HG02973 (cell line): ENCODE measurements at regions not wholly inside any gene's neighbourhood (a gene's known extent, or its start where the extent isn't known, plus 50 kb on each side); places are given as distances from the start of the nearest gene placed in this dataset.
"Not testable (repeated sequence)": the region's sequence is repeated elsewhere in the genome, so short reads cannot be mapped to it uniquely, and the experiment has no call there.

Experiments
- ATAC-seq: cut with Tn5 transposase; IDR thresholded peaks from one replicate; pipeline ENCODE4 v1.9.1; 2021; ENCODE audit warnings: moderate library complexity; ENCODE audit not compliant: unreplicated experiment

DNA sequence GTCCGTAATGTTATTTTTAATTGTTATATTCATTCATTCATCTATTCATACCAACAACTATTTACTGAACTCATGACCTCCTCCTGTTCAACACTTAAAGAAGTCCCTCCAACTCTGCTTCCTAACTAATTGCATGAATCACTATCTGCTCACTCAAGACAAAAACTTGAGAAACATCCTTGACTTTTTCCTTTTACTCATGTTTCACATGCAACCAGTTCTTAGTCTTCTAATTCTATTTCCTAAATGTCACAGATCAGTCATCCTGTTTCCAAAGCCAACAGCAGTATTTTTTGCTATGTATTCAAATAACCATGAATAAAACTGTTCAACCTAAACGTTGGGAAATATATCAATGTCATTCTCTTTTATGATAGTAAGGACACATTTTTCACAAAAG is 124.6 kb upstream of the GBE1 start:
- no peak for ATAC-seq

DNA sequence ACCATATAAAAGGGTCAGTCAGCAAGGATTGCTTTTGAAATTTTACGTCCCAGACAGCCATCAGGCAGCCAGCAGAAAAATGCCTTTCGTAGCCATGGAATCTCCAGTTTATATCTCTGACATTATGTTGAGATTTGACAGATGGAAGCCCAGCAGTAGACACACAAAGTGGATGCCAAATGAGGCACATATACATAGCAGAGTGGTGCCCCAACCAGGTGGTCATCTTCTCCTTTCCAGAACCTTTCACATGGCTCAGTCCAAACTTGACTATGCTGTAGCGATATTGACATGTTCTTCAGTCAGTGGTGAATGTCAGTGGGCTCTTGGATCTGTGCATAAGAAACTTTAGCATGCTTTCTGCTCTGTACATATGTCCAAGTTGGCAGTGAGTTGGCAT is 123.3 kb upstream of the GBE1 start:
- no peak for ATAC-seq

DNA sequence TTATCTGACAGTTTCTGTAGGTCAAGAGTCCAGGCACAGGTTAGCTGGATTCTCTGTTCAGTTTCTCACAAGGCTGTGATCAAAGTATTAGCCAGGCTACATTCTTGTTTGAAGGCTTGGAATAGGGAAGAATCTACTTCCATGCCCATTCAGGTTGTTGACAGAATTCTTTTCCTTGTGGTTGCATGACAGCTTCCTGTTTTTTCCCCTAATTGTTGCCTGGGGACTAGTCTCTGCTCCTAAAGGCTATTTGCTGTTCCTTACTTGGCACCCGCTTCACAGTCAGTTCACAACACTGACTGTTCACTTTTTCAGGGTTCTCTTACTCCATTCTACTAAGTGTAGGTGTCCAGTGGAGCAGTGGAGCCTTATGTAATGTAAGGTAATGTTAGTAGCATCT is 115.4 kb upstream of the GBE1 start:
- no peak for ATAC-seq

DNA sequence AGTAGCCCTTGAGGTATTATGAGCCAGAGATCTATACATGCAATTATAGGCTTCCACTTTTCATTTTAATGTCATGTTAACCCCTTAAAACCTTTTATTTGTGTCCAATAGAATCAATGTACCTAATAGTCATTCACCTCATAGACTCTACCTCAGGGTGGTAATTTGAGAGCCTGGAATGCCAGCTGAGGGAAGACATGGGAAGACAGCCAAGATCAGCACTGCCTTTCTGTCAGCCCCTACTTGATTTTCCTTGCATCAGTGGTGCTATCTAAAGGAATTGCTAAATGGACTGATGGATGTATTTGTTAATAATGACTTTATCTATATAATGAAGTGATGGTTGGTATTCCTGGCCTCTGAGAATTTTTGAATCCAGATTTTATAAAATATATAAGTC is 113.3 kb upstream of the GBE1 start:
- no peak for ATAC-seq

DNA sequence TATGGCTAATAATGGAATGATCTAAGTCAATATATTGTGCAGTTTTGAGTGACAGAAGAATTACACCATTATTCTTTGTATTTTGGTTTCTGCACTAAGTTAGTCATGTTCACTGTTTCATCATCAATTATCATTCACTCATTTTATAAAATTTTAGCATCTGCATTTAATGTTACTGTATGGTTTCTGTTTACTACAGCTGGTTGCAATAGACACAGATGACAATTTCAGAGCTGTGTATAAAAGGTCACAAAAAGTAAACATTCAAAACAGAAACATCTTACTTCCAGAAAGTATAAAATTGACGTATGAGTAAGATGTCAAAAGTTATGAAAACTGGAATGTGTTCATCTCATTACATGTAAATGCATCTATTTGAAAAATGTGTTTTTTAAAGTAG is 111.1 kb upstream of the GBE1 start:
- no peak for ATAC-seq

DNA sequence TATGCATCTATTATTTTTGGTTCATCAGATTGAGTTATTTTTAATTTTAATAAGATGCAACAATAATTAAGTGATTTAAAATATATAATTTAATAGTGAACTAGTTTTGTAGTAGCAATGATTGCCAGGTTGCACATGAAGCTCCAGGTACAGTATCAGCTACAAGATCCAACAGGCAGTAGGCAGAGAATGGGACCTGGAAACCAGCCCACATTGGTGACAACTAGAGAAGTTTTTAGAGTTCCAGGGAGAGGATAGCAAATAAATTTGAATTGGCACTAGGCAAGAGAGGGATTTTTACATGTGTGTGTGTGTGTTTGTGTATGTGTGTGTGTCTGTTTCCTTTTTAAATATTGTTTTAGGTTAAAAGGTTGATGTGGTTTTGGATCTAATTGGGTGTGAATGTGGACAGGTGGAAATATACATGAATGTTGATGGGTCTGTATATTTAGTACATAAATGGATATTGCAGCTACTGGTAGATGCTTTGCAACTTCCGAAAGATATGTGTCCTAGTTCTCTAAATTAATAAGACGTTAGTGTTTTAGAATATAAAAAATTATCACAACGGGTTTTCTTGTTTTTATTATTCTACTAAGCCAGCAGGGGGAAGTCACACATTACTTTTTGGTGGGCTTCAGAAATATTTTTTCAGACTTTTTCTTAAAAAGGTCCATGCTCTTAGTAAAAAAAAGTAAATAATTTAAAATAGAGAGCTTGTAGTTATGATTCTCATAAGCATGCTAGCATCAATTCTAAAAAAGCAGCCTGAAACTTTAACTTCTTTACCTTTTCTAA is 110.1 kb upstream of the GBE1 start:
- ATAC-seq, result no peak

DNA sequence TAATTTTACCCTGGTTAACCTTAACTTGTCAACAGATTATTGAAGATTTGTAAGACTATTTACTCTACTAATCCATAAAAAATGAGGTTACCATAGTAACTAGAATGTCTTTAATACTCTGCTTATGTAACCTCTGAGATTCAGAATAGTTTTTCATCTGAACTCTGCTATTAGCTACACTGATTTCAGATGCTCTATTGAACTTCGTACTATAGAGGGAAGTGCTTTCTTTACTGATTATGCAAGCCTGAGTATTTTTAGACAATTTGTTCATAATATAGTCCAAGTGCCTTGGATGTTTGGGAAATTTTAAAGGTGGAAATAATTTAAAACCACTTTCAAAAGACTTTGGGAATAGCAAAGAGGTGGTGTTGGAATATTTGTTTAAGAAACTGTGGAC is 107.9 kb upstream of the GBE1 start:
- ATAC-seq, result no peak

DNA sequence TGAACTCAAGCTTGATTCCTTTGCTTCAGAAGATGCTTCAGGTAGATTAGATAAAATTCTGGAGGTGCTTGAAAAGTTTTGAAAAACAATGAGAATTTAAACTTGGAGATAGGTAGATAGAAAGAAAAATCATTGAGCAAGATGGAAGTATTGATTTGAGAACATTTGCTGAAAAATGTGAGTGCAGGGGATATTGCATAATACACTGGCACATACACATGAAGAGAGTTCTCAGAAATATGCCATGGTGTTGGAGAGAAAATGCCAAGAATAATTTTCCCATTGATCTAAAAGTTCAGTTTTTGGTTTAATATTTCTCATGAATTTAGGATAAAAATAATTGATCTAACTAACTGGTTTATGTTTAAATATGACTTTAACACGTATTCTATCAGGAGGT is 107.2 kb upstream of the GBE1 start:
- ATAC-seq, result no peak

DNA sequence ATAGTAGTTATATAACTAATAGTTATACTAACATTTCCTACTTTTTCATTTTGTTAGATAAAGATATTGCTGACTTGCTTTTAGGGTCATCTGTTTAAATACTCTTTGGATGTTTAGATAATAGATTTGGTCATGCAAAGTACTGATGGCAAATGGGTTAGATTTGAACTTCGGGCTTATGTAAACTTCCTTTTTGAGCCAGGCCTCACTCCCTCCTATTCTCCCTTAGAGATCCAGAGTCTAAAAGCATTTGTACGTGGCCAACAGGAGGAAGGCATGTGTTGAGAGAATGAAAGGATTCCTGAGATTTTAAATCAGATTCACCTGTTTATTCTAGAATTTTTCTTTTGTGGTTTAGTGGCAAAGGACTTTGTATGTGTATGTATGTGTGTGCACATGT is 106.4 kb upstream of the GBE1 start:
- ATAC-seq, result no peak

DNA sequence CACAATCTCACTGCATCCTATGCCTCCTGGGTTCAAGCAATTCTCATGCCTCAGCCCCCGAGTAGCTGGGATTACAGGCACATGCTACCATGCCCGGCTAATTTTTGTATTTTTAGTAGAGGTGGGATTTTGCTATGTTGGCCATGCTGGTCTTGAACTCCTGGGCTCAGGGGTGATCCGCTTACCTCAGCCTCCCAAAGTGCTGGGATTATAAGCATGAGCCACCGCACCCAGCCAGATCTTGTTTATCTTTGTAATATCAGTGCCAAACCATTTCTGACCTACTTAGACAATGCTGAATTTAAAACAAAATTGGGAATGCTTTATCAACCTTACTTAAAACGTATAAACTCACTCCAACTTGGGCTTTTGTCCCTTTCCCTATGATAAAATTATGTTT is 103.7 kb upstream of the GBE1 start:
- not testable (repeated sequence) for ATAC-seq

DNA sequence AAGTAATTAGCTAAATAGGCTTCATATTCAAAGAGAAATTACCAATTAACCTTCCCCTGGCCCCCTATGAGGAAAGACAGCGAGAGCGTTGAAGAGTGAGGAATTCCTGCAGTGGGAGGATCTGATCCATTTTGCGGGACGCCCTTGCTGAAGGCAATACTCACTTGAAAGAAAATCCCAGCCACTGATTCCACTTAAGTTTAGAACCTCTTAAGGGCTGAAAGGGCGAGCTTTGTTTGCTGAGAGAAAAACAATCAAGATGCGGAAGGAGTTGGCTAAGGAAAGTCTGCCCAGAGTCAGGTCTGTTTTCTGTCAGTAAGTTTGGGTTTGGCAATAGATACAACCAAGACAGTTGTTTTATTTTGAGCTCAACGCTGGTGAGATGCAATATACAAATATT is 102.8 kb upstream of the GBE1 start:
- ATAC-seq, result no peak

DNA sequence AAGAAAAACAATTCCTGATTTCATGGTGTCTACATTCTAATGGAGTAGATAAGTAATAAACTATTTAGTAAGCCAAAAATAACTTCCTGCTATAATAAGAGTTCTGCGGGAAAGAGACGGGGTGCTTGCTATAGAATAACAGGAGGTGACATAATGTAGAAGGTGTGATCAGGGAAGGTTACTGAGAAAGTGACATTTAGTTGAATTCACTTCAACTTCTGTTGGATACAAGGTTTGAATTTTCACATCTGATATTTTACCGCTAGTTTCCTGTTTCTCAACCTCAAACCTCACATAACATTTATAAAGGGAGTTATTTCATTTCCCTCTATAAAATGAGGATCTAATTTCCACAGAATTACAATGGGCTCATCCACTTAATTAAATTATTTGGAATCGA is 102.3 kb upstream of the GBE1 start:
- ATAC-seq, result no peak

DNA sequence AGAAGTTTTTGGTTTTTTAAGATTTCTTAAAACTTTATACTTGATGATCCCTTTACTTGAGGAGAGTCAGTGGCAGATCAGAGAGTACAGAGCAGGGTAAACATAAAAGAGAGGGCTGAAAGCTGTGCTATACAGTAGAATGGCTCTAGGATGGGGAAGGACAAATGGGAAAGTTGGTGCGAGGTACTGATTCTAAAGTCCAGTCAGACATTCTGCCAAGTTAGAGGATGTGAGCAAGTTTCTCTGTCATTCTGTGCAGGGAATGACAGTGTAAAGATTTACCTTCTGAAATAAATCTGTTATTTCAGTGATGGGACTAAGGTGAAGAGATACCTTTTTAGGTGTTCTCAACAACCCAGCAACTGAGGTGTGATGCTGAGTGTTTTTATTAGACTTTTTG is 100.1 kb upstream of the GBE1 start:
- no peak for ATAC-seq

DNA sequence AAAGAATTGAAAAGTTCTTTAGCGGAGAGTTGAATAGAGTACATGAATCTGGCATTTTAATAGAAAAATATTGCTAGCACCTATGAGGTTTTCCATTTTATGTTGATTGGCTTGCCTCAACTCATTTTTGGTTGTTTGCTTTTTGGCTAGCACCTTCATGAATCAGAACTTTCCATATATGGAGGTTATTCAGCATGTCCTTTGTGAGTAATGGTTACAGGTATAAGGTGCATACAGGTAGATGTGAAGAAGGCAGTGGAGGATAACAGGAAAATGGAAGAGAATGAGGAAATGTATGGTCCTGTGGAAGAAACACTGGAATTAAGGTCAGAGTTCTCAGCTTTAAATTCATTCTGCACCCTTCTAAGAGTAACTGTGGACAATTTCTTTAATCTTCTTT is 98.1 kb upstream of the GBE1 start:
- no peak for ATAC-seq

DNA sequence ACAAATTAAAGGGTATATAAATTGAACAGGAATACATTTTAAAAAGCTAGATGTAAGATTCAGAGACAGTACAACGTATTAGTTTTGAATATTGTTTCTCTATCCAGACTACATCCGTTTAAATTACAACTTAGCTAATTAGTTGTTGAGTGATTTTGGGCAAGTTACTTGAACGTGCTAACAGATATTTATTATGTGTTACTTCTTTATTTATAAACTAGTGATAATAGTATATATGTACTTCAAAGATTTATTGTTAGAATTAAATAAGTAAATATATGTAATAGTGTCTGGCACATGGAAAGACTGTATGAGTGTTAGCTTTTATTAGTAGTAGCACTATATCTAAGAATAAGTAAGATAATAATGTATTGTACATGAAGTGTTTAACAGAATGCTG is 92.0 kb upstream of the GBE1 start:
- ATAC-seq, result no peak

DNA sequence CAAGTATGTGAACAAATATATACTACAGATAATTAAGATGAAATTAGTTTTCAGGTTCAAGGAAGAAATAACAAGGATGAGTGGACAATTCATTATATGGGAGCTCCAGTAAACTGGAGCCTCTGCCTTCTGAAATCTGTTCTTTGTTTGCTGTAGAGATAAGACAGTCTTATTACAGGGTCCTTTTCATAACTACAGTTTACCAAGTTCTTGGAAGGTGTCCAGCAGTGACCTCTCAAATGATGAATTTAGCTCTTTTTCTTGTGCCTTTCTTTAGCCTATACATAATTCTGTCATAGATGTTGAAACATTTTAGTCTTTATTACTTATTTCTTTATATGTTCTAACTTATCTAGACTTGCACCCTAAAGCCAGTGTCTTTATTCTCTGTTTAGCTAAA is 89.7 kb upstream of the GBE1 start:
- ATAC-seq, result no peak

DNA sequence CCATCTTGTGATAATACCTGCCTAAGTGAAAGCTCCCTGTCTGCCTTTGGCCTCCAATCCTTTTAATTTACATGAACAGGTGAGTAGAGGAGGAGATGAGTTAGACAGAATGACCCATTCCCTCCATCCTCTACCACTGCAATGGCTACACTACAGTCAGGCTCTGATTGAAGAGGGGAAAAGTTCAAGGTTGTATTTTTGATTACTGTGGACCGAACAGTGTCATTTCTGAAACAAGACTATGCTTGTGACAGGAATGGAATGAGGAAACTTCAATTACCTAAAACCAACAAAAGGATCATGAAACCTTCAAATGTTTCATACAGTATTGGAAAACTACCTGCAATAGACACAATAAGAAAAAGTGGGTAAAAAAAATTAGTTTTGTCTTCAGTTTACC is 85.5 kb upstream of the GBE1 start:
- ATAC-seq, result no peak

DNA sequence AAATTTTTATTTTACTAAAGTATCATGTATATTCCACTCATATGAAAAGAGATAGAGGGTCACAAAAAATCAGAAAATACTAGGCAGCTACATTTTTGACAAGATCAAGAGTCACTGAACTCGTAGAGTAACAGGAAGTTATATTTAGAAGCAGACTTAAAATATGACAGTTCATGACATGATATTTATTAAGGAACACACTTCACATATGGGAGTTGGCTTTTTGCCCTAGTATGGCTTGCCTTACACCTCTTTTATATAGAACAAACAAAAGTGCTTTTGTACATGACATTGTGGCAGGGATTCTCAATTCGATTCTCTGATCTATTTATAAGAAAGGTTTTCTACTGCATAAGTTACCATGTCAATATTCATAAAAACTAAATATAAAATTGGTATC is 80.1 kb upstream of the GBE1 start:
- no peak for ATAC-seq

DNA sequence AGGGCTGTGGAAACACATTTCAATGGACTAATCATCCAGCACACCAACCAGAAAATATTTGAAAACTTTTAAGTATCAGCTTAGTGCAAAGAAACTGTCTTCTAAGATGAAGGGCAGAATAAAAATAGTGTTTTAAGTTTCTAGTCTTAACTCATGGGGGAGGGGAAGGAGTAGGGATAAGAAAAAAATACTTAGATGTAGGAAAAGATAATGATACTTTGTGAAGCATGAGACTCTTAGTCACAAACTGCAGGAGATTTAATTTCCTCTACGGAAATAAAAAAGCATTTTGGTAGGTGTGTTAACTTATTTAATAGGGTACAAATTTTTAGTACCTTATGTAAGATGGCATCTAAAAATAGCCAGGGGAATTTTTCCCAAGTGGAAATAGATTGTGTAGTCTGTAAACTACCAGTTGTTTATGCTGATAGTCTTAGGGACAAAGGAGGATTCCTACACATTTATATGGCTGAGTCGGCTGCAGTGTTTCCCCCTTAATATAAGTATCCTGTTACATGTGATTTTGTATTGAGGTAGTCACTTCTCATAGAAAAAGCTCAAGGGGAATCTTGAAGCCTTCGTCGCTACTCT is 78.2 kb upstream of the GBE1 start:
- no peak for ATAC-seq

DNA sequence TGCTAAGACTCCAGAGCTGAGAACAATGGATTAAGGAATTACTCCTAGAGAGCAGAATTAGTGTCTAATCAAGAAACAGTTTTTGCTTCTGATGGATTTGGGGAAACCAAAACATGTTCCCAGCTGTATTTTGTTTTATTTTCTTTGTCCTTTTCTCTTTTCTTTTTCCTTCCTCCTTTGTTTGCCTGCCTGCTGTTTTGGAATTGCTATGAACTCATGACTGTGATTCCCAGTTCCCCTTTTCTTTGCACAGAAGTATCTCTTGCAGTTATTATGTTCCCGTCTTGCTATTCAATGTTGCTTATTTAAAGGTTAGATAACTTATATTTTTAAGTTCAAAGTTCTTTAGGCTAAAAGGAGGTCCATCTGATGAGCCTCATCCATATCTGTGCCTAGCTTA is 77.0 kb upstream of the GBE1 start:
- no peak for ATAC-seq

DNA sequence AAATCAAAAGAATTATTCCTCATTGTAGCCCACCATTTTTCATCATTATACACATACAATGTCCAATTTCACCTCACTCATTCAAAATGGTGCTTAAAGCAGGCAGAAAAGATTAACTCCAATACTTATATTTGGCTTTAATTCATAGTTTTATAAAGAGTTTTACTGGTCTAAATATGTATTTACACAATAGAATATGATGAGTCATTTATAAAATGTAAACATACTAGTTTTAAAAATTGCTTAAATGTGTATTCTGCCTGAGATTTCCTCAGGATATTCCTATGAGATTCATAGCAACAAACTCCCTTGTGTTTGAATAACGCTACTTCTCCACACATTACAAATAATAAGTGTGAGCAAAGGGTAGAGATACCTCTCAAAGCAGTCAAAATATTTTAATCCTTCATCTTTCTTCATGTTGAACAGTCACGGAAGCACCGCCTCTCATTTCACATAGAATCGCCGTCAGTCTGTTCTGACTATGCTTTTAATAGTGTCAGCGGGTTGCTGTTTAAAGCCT is 75.7 kb upstream of the GBE1 start:
- ATAC-seq, result no peak

DNA sequence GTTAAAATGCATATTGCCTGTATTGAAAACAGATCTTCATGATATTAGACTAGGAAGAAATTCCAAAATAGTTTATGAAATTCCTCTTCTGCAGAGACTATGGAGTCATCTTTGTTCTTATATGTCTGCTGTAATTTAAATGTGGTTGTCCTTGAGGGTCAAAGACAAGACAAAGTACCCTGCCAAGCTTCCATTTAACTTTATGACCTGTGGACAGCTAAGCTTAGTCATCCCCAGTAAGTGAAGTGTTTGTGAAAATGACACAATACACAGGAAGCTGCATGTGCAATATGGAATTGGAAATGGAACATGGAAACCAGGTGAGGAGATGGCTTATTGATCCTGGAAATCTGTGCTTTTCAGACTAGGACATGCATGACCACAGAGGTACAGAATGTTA is 68.5 kb upstream of the GBE1 start:
- ATAC-seq, result no peak

DNA sequence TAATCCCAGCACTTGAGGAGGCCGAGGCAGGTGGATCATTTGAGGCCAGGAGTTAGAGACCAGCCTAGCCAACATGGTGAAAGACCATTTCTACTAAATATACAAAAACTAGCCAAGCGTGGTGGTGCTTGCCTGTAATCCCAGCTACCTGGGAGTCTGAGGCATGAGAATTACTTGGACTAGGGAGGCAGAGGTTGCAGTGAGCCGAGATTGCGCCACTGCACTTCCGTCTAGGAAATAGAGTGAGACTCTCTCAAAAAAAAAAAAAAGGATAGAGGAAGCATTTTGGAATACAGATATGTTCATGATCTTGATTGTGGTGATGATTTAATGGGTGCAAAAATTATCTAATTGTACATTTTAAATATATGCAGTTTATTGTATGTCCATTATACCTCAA is 67.8 kb upstream of the GBE1 start:
- not testable (repeated sequence) for ATAC-seq
